Neuron (in vitro differentiated cells): ENCODE measurements at regions not wholly inside any gene's neighbourhood (a gene's known extent, or its start where the extent isn't known, plus 50 kb on each side); places are given as distances from the start of the nearest gene placed in this dataset.
"Not testable (repeated sequence)": the region's sequence is repeated elsewhere in the genome, so short reads cannot be mapped to it uniquely, and the experiment has no call there.

ENCODE experiments used
- H2AFZ ChIP-seq: one replicate; pipeline ENCODE4 v1.6.1; 2013; ENCODE audit warnings: low read depth, mild to moderate bottlenecking, inconsistent platforms, low read length, moderate library complexity
- H3K27me3 ChIP-seq: one replicate; pipeline ENCODE4 v1.6.1; 2013; ENCODE audit warnings: low read length; ENCODE audit not compliant: insufficient read depth
- H3K36me3 ChIP-seq: one replicate; pipeline ENCODE4 v1.6.1; 2013; ENCODE audit warnings: low read length; ENCODE audit not compliant: insufficient read depth
- H3K4me1 ChIP-seq: one replicate; pipeline ENCODE4 v1.6.1; 2013; ENCODE audit warnings: low read length; ENCODE audit not compliant: insufficient read depth
- H3K4me3 ChIP-seq: 2 replicates; pipeline ENCODE4 v1.5.1; 2013; ENCODE audit warnings: mild to moderate bottlenecking, low read length, moderate library complexity
- H3K9me3 ChIP-seq: one replicate; pipeline ENCODE4 v1.6.1; 2013; ENCODE audit warnings: low read length

- Histone ChIP-seq H3K27me3 (peaks cover 2% of the 10 kb centered on the region), H2AFZ (no peak overlapping the region)
Observed at GRCh38 chr1:228885845-228886244, 150.6 kb downstream of the RHOU start.

DNA sequence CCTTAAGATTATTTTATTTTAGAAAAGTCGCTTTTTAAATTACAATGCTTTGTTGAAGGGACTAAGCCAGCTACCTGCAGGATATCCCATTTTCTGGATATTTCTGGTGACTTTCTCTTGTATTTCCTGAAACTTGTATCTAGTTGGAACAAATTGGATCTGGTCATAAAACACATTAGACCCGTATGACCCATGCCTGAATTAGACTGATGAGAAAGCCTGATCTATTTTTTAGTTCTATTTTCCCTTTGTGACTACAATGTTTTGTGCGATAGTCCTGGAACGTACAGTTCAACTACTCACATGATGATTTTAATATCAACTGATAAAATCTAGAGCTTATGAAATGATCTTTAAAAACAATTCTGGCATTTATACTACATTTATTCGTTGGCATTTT, 151.8 kb downstream of the RHOU start:
- Histone ChIP-seq H3K4me3 (no peak overlapping the region), H3K9me3 (no peaks in the 10 kb centered on the region)

More at GRCh38 chr1:228885845-228886244, 150.6 kb downstream of the RHOU start:
- Histone ChIP-seq H3K4me3 (no peak overlapping the region), H3K36me3 (no peaks in the 10 kb centered on the region), H3K4me1 (peaks cover 16% of the 10 kb centered on the region), H3K9me3 (no peaks in the 10 kb centered on the region)

DNA sequence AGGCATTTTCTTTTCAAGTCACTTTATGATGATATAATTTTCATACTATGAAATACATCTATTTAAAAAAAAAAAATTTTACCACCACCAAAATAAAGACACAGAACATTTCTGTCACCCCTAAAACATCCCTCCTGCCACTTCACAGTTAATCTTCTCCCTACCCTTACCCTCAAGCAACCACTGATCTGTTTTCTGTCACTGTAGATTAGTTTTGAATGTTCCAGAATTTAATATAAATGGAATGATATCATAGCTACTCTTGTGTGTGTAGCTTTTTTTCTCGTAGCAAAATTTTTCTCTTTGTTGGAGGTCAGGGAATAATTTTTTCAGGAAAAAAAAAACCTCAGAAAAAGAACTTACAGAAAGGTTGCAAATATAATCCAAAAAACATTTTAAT, 152.7 kb downstream of the RHOU start:
- Histone ChIP-seq H2AFZ (no peak overlapping the region), H3K4me1 (peaks cover 4% of the 10 kb centered on the region), H3K9me3 (no peaks in the 10 kb centered on the region), H3K27me3 (peaks cover 2% of the 10 kb centered on the region), H3K36me3 (no peaks in the 10 kb centered on the region), H3K4me3 (no peak overlapping the region)

More for the DNA sequence above, 151.8 kb downstream of the RHOU start:
- no peaks in the 10 kb centered on the region for H3K36me3 ChIP-seq
- H3K27me3 ChIP-seq = peaks cover 2% of the 10 kb centered on the region
- peaks cover 12% of the 10 kb centered on the region for H3K4me1 ChIP-seq
- no peak overlapping the region for H2AFZ ChIP-seq

DNA sequence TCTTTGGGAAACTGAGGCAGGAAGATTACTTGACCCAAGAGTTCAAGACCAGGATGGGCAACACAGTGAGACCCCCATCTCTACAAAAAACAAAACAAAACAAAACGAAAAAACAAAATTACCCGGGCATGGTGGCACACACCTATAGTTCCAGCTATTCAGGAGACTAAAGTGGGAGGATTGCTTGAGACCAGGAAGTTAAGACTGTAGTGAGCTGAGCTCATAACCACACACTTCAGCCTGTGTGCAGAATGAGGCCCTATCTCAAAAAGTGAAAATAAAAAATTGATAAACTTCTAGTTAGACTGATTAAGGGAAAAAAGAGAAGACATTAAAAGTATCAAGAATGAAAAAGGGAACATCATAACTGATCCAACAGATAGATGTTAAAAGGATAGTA, 154.0 kb downstream of the RHOU start:
- Histone ChIP-seq H3K4me1 (no peaks in the 10 kb centered on the region), H3K4me3 (no peak overlapping the region), H2AFZ (no peak overlapping the region), H3K27me3 (peaks cover 2% of the 10 kb centered on the region), H3K36me3 (no peaks in the 10 kb centered on the region), H3K9me3 (no peaks in the 10 kb centered on the region)

DNA sequence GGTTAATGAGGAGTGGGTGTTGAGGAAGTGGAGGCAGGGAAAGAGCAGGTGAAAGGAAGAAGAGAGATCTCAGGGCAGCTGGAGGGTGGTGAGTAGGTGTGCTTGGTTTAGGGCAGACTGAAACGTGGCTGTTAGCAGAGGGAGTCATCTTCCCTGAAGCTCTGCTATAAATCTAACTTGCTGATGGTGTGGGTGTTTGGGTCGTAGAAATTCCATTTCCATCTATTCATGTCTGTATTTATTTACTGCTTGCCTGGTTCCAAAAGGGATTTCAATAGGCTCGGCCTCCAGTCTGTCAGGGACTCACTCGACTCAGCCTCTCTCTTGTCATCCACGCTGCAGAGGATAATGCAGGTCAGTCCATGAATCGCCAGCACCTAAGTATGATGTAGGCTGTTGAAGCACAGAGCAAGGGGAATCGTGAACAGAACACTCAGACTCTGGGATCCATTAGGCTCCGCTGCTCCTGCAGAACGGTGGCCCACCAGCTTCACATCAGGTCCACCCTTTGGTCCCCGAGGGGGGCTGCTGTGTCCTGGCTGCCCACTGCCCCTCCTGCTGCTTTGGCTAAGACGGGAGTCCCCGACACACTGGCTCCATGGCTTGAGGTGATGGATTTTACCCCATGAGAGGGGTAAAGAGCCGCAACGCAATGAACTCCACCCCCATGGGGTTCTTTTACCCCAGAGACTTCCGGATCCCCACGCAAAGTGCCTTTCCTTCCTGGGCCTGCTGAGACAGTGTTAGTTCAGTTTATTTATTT, 156.2 kb downstream of the RHOU start:
- Histone ChIP-seq H3K36me3 (no peaks in the 10 kb centered on the region), H3K4me3 (no peak overlapping the region), H2AFZ (no peak overlapping the region), H3K4me1 (no peaks in the 10 kb centered on the region), H3K9me3 (no peaks in the 10 kb centered on the region), H3K27me3 (peaks cover 2% of the 10 kb centered on the region)

GRCh38 chr1:228892200-228892599, 156.9 kb downstream of the RHOU start:
- H3K4me1 ChIP-seq, H3K27me3 ChIP-seq, H3K36me3 ChIP-seq, H3K4me3 ChIP-seq, H2AFZ ChIP-seq, H3K9me3 ChIP-seq: not testable (repeated sequence)

DNA sequence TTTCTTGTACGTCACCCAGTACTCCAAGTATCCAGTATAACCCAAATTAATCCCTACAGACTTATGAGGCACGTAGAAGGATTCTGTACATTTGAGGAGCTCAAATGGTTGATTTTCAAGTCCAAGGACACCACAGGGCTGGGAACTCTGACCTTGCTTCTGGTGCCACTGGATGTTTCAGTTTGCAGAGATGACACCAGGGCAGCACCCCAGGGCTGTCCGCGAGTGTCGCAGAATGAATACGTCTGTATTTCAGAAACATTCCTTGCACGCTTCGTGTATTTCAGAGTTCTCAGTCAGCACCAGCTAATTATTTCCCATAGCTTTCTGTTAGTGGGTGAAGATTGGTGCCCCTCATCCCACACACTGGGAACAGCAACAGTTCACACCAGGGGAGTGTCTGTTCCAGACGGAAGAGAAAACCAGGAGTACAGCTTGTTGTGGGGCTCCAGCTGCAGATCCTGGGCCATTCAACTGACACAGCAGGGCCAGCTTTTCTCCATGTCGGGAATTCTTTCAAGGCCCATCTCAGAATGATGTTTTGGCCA, 159.2 kb downstream of the RHOU start:
- no peaks in the 10 kb centered on the region for H3K36me3 ChIP-seq
- H2AFZ ChIP-seq = no peak overlapping the region
- peaks cover 6% of the 10 kb centered on the region for H3K27me3 ChIP-seq
- no peak overlapping the region for H3K4me3 ChIP-seq
- no peaks in the 10 kb centered on the region for H3K4me1 ChIP-seq
- H3K9me3 ChIP-seq = no peaks in the 10 kb centered on the region

GRCh38 chr1:228897901-228898300, 162.6 kb downstream of the RHOU start:
- Histone ChIP-seq H3K36me3 (no peaks in the 10 kb centered on the region), H3K4me3 (no peak overlapping the region), H3K4me1 (peaks cover 2% of the 10 kb centered on the region), H2AFZ (no peak overlapping the region), H3K9me3 (no peaks in the 10 kb centered on the region), H3K27me3 (peaks cover 4% of the 10 kb centered on the region)

- H3K4me3 ChIP-seq = no peak overlapping the region
- H3K9me3 ChIP-seq = no peaks in the 10 kb centered on the region
- H3K36me3 ChIP-seq = no peaks in the 10 kb centered on the region
- H2AFZ ChIP-seq = no peak overlapping the region
- H3K4me1 ChIP-seq = peaks cover 2% of the 10 kb centered on the region
- H3K27me3 ChIP-seq = peaks cover 4% of the 10 kb centered on the region
Observed at GRCh38 chr1:228898582-228898992, 163.3 kb downstream of the RHOU start.

- no peak overlapping the region for H2AFZ ChIP-seq
- H3K9me3 ChIP-seq = no peaks in the 10 kb centered on the region
- no peak overlapping the region for H3K4me3 ChIP-seq
- H3K4me1 ChIP-seq = peaks cover 2% of the 10 kb centered on the region
- no peaks in the 10 kb centered on the region for H3K36me3 ChIP-seq
- H3K27me3 ChIP-seq = peaks cover 4% of the 10 kb centered on the region
Observed at GRCh38 chr1:228899421-228899956, 164.2 kb downstream of the RHOU start.

GRCh38 chr1:228900099-228900885, 165.0 kb downstream of the RHOU start:
- Histone ChIP-seq H3K9me3 (no peaks in the 10 kb centered on the region), H3K4me1 (peaks cover 2% of the 10 kb centered on the region), H2AFZ (no peak overlapping the region), H3K4me3 (no peak overlapping the region), H3K27me3 (peaks cover 4% of the 10 kb centered on the region), H3K36me3 (no peaks in the 10 kb centered on the region)

GRCh38 chr1:228900886-228901392, 165.7 kb downstream of the RHOU start:
- peaks cover 2% of the 10 kb centered on the region for H3K4me1 ChIP-seq
- peaks cover 4% of the 10 kb centered on the region for H3K27me3 ChIP-seq
- H3K9me3 ChIP-seq = no peaks in the 10 kb centered on the region
- H3K4me3 ChIP-seq = no peak overlapping the region
- no peak overlapping the region for H2AFZ ChIP-seq
- H3K36me3 ChIP-seq = no peaks in the 10 kb centered on the region
